Globus pallidus (tissue), 1 donor: ENCODE measurements at regions not wholly inside any gene's neighbourhood (a gene's known extent, or its start where the extent isn't known, plus 50 kb on each side); places are given as distances from the start of the nearest gene placed in this dataset.
"Not testable (repeated sequence)": the region's sequence is repeated elsewhere in the genome, so short reads cannot be mapped to it uniquely, and the experiment has no call there.

Experiments
- DNase-seq: peaks from one replicate; pipeline ENCODE4 v3.0.0-alpha.2; 2015; ENCODE audit warnings: low spot score

DNA sequence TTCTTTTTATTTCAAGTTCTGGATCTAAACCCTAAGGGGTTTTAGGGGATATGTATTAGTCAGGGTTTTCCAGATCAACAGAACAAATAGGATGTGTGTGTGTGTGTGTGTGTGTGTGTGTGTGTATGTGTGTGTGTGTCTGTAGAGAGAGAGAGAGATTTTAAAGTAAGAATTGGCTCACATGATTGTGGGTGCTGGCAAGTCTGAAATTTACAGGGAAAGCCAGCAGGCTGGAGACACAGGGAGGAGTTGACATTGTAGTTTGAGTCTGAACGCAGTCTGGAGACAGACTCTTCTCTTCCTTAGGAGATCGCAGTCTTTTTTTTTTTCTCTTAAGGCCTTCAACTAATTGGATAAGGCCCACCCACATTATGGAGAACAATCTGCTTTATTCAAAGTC is 428.8 kb upstream of the TBL1XR1 start:
- DNase-seq: no peak

DNA sequence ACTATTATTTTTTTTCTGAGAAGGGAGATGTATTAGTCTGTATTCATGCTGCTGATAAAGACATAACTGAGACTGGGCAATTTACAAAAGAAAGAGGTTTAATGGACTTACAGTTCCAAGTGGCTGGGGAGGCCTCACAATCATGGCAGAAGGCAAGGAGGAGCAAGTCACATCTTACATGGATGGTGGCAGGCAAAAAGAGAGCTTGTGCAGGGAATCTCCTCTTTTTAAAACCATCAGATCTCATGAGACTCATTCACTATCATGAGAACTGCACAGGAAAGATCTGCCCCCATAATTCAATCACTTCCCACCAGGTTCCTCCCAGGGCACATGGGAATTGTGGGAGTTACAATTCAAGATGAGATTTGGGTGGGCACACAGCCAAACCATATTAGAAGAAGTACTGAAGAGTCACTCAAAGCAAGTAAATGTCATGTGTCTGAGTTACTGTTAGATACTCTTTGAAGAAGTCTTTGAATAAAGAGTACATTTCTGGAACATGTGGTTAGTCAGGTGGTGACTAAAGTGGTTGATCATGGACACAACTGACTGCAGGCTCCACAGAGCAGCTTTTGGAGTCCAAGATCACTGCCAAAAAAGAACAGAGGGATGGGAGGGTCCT is 430.9 kb upstream of the TBL1XR1 start:
- DNase-seq: not testable (repeated sequence)

DNA sequence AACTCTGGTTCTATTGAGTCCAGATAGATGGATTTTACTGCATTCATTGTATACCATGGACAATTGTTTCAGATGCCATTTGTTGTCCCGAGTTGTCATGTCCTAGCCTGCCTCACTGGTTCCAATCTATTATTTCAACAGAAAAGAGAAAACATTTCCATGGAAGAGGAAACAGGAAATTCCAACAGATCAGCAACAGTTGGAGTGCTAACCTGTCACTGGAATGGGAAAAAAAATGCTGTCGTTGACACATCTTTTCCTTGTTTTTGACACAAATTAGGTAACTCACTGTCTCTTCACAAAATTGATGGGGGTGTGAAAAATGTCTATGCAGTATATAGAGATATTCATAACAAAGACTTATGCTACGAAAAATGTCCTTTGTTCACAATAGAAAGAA is 432.0 kb upstream of the TBL1XR1 start:
- no peak for DNase-seq

DNA sequence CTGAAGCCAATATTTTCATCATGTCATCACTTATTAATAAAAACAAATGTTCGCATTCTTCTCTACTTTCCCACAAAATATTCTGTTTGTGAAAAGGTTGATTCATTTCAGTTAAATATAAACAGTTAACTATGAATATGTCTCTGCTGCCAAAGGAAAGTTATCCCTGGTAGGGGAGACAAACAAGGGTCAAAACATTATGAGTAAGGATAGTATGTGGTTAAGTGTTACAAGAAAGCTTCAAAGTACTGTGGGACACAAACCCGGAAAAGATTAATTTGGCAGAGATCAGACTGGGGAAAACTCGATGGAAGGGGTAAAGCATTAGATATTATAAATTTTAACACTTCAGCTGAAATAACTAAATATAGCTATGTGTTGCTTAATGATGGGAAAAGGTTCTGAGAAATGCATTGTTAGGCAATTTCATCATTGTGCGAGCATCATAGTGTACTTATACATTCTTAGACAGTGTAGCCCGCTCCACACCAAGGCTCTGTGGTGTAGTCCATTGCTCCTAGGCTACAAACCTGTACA is 436.5 kb upstream of the TBL1XR1 start:
- no peak for DNase-seq

DNA sequence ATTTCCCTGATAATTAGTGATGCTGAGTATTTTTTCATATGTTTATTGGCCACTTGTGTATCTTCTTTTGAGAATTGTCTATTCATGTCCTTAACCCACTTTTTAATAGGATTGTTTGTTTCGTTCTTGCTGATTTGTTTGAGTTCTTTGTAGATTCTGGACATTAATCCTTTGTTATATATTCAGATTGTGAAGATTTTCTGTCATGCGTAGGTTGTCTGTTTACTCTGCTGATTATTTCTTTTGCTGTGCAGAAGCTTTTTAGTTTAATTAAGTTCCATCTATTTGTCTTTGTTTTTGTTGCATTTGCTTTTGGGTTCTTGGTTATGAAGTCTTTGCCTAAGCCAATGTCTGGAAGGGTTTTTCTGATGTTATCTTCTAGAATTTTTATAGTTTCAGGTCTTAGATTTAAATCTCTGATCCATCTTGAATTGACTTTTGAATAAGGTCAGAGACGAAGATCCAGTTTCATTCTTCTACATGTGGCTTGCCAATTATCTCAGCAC is 438.4 kb upstream of the TBL1XR1 start:
- not testable (repeated sequence) for DNase-seq

DNA sequence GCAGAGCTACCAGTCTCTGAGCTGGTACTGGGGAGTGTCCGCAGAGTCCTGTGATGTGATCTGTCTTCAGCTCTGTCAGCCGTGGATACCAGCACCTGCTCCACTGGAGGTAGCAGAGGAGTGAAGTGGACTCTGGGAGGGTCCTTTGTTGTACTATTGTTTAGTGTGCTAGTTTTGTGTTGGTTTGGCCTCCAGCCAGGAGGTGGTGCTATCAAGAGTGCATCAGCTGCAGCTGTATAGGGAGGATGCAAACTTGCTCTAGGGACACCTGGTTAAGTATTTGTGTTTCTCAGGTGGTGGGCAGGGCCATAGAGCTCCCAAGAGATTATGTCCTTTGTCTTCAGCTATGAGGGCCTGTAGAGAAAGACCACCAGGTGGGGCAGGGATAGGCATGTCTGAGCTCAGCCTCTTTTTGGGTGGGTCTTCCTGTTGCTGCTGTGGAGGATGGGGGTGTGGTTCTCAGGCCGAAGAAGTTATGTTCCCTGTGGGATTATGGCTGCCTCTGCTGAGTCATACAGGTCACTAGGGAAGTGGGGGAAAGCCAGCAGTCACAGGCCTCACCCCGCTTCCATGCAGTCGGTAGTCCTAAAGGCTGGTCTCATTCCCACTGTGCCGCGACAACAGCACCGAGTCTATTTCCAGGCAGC is 443.2 kb upstream of the TBL1XR1 start:
- no peak for DNase-seq

DNA sequence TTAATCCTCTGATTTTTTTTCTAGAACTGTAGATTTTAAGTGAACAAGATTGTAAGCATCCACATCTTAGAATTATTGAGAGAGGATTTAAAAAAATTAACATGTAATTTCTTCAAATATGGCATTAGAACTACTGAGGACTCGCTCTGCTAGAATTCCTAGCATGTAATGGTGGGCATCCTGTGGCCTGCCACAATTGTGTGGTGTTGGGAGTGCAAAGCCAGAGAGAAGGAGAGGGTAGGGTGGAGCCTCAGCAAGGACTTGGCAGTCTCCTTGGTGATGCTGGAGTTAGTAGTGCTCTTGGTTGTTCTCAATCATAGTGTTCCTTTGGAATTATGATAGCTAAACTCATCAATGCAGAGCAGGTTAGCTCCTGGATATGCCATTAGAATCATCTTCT is 443.9 kb upstream of the TBL1XR1 start:
- no peak for DNase-seq

DNA sequence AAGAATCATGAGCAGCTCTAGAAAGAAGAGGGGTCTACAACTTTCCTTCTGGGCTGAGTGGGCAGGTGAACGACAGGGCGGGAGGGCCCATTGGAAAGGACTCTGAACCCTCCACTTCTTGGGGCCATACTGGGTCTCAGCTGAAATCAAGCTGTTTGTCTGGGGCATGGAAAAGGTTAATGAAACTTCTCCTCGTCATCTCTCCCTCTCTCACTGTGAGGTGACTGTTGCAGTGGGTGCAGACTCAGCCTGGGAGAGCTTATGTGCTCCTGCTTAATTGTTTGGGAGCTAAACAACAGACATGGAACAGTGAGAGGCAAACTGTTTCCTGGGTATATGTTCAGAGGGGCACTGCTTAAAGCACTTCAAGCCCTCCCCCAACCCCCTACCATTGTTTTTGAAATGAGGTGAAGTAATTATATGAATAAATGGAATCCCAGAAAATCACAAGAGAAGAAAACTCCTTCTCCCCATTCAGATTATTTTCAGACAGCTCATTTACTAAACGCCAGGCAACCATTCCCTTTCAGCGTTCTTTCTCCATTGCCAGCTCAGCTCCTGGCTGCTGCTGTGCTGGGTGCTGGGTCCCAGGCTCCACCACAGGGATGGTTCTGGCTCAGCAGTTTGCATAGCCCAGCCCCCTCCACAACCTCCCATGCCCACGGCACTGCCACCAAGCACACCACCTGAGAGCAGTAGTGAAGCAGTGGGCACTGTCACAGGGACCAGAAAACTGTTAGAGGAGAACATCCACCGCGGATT is 444.9 kb upstream of the TBL1XR1 start:
- DNase-seq: no peak

DNA sequence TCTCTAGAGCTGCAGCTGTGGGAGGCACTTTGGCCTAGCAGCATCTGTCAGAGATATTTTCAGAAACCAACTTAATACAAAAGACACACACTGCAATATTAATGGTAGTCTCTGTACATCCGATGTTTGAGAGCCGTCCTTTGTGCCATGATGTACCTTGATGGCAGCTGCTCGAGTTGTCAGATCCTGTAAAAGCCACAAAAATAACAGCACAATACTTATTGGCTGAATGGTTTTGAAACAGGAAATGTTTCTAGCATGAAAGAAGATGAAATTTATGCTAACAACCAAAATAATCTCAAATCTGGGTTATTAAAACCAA is 445.5 kb upstream of the TBL1XR1 start:
- no peak for DNase-seq

DNA sequence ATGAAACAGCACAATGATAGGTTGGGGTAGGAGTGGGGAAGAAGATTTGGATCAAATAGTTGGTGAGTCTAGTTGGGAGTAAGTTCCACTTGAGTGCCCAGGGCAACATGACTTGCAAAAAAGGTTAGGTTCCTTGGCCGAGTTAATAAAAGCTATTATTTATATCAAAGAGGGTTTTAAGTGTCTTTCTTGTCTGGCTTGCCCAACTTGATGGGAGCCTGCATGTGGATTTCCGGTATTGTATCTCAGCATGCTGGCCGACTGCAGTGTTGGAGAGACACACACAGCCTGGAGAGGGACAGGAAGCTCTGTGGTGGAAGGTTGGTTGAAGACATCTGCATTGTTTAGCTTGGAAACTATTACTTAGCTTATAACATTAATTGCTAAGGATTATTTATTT is 449.5 kb upstream of the TBL1XR1 start:
- no peak for DNase-seq

DNA sequence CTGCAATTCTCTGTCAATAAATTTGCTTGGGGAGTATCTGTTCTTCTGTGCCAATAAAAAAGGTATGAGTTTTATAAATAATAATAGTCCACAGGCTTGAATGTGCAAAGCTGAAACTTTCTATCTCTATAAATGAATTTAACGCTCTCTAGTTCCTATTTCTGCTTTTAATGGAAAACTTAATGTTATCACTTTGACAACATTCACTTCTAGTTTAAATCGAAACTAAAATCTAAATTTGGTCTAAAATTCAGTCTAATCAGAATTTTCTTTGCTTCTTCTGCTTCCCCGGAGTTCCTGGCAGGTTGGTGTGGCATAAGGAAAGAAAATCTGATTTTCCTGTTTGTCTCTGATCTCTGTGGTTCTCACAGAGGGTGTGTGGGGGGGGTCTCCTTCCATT is 450.1 kb upstream of the TBL1XR1 start:
- DNase-seq: no peak

DNA sequence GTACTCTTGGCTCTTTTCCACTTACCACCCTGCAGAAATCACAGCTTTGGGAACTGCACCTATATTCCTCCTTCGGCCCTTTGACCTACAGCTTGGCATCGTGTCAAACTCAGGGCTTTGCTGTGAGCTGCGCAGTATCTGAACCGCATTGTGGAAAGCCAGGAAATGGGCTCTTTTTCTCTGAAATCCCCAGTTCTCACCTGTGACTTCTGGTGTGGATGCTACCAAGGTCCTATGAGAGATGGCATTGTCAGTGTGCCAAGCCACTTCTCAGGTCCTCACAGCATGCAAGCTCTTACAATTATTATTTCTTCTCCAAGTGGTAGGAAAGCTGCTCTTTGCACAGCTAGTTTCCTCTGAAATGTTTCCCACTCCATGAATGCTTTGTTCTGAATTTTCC is 450.6 kb upstream of the TBL1XR1 start:
- DNase-seq: no peak

DNA sequence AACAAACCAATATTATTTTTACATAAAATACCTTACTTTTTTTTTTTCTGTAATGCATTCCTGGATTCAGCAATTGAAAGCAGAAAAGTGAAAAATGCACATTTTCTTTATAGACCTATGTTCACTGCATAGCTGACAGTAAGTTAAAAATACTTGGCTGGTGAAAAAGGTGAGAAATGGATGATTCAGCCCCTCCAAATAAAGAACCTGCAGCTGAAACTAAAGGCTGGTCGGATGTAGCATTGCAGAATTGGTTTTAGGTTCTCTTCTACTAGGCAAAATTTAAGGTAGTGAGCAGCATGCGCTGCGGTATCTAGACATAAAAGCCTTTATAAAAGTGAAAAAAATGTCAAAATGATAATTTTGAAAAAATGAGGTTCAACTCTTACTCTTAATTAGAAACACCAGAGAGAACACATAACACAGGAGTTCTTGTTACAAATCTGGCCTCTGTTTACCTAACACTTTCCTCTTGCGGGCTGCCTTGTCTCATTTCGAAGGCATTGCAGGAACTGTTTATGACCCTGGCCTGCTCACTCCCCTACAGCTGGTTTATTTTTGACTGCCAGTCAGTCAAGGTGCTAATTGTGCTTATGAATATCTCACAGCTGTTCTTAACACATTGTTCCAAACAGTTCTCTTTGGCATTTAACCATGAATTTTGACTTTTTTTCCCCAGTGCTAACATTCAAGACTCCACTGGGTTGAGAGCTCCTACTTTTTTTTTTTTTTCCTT is 455.4 kb upstream of the TBL1XR1 start:
- no peak for DNase-seq

DNA sequence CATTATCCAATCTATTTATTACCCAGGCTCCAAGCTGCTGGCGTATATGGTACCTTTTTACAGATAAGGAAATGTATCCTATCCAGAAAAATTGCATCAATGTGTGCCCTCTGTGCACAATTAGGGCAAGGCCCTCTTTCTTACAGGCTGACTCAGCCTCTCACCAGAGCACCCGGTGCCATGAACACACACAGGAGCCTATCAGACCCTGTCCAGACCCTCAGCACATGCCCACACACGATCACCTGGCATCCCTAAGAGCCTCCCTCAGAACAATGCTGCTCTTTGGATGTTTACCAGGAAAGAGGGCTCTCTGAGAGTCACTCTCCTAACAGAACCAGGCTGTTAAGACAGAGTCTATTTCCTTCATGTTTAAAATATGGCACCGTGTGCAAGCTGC is 460.0 kb upstream of the TBL1XR1 start:
- DNase-seq: no peak

DNA sequence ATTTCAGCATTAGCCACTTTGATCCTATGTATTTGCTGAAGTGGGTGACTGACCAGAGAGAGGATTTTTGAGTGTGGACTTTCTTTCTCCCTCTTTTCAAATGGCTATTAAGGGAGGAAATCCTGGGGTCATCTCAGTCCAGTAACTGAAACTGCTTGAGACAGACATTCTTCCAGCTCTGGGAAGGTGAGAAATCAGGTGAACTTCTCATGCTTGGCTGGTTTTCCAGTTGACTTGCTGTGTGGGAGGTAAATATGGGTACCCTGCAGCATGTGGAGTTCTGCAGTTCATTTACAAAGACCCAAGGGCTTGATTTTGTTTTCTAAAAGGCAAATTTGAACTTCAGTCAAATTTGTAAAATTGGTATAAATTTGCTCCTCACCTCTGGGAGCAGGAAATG is 461.1 kb upstream of the TBL1XR1 start:
- DNase-seq: no peak

DNA sequence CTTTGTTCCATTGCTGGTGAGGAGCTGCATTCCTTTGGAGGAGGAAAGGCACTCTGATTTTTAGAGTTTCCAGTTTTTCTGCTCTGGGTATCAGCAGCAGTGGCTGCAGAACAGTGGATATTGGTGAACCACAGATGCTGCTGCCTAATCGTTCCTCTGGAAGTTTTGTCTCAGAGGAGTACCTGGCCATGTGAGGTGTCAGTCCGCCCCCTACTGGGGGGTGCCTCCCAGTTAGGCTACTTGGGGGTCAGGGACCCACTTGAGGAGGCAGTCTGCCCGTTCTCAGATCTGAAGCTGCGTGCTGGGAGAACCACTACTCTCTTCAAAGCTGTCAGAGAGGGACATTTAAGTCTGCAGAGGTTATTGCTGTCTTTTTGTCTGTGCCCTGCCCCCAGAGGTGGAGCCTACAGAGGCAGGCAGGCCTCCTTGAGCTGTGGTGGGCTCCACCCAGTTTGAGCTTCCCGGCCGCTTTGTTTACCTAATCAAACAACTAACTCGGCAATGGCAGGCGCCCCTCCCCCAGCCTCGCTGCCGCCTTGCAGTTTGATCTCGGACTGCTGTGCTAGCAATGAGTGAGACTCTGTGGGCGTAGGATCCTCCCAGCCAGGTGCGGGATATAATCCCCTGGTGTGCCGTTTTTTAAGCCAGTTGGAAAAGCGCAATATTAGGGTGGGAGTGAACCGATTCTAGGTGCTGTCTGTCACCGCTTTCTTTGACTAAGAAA is 467.3 kb upstream of the TBL1XR1 start:
- not testable (repeated sequence) for DNase-seq

DNA sequence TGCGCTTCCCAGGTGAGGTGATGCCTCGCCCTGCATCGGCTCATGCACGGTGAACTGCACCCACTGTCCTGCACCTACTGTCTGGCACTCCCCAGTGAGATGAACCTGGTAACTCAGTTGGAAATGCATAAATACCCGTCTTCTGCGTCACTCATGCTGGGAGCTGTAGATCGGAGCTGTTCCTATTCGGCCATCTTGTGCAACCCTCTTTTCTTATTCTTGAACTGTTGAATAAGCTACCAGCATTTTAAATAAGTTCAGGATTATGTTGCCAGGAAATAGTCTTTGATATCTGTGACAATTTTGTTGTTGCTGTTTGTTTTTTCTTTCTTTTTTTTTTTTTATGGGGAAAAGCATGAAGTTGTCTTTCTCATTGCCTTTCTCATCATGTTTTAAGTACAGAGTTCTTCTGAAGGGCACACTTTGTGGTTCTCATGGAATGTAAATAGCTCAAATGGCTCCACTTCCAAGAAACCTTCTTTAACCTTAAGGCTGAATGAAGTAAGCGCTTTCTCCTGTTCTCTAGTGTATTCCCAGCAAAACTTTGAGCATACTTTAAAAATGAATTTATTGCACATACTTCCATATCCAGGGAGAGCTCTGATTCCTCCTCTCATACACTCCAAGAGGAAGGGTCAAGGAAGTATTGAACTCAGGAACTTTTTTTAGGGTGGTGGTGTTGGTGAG is 468.0 kb upstream of the TBL1XR1 start:
- DNase-seq: no peak

DNA sequence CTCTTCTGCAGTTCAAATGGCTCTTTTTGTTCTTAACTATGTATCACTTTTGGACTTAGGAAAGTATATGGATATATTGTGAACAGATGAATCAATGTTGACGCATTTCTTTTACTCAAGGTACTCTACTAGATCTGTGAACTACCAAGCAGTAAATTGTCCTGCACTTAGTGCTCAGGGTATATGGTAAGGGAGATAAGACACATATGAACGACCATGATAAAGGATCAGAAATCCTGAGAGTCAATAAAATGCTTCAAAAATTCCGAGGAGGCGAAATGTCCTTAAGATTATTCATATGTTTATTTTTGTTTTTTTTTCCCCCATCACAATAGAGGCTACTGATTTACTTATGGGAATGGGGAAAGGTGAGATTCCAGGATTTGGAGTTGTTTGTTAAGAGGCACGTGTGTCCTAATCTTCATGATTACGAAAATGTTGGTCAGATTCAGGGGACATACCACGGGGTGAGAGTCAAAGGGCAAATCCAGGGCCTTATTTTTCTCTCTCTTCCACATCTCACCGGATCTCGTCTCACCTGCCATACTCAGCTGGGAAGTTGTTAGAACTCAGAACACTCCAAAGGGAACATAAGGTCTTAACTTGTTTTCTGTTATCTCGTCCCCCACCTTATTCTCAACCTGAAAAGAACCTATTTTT is 475.1 kb upstream of the TBL1XR1 start:
- no peak for DNase-seq

DNA sequence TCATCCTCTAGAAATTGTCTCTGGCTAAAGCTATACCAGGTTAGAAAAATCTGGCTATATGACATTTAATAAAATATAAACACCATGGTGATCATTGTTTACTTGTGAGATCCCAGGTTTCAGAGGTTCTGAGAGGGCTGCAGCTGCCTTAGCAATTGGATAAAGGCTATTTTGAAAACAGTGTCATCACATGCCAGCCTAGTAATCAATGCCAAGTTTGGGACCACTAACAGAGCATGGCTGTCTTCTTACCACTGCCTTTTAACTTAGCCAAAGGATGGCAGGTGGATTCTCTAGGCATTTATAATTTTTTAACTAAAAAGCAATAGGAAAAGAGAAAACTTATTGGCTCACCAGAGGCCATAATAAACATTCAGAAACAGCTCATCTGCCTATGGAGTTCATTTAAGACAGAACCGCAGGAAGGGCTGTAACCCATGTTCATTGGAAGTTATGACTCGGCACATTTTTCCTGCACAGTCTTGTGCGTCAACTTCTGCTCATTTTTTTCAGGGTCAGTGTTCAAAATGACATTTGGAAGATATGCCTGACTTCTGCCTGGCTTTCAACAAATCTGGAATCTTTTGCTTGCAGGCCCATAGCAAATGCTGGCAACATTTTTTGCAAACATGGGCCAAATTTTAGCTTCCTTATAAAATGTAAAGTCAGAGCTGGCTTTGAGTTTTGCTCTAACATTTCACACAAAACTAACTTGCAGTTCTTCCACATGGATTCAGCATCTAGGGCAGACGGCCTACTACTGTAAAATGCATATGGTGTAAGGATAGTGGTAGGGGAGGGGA is 476.0 kb upstream of the TBL1XR1 start:
- DNase-seq: no peak

DNA sequence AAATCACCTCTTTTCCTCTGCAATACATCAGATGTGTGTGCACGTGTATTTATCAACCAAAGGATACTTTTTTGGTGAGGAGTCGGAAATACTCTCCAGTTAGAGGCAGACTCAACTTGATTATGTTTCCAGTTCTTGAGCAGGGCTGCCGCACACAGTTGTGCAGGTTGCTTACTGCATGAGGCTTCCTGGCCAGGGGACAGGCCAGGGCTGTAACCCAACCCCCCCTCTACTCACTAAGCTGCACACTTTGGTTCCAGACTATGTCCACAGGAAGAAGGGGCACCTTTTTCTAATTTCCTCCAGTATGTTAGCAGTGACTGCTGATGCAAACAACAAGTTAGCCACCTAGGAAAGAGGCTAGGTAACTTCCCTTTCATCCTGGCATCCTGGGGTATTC is 476.9 kb upstream of the TBL1XR1 start:
- no peak for DNase-seq
